ENCODE measurements at regions not wholly inside any gene's neighbourhood (a gene's known extent, or its start where the extent isn't known, plus 50 kb on each side); places are given as distances from the start of the nearest gene placed in this dataset.

- no peaks in the 10 kb centered on the region for H3K27me3 ChIP-seq (ENCODE audit: insufficient read depth, low read length)
- H3K27ac ChIP-seq (ENCODE audit: low read depth, low read length) = no peak overlapping the region
- no peaks in the 10 kb centered on the region for H3K36me3 ChIP-seq (ENCODE audit: control insufficient read depth in 1 of 2, insufficient read depth in 2 of 2, low read length in 2 of 2)
- no peaks in the 10 kb centered on the region for H3K4me1 ChIP-seq (ENCODE audit: control insufficient read depth in 1 of 2, insufficient read depth in 2 of 2, low read length in 2 of 2)
- no peak overlapping the region for H3K4me3 ChIP-seq (replicated peaks in 1 of 2; ENCODE audit: low read depth in 1 of 2, low read length in 2 of 2)
- ChIA-PET CTCF (no interaction called here), RAD21 (ENCODE audit: low non-redundant PET in 1 of 2, low total read pairs in 2 of 2, uncharacterized antibody in 2 of 2, unreplicated experiment in 2 of 2) (no interaction called here), POLR2A (no interaction called here)
- no peak overlapping the region for H3K4me2 ChIP-seq (ENCODE audit: low read length)
- no peak overlapping the region for H2AFZ ChIP-seq (ENCODE audit: low read depth, low read length, poor library complexity, severe bottlenecking)
- H4K20me1 ChIP-seq (ENCODE audit: insufficient read depth) = no peaks in the 10 kb centered on the region
- ATAC-seq (no peak), DNase-seq (ENCODE audit: low read depth, low spot score) (no peak)
- intact Hi-C loops (cut with micrococcal nuclease) = no loop called here
- H3K9ac ChIP-seq (ENCODE audit: low read length) = no peak overlapping the region
- no peaks in the 10 kb centered on the region for H3K79me2 ChIP-seq (ENCODE audit: insufficient read depth, low read length)
- no TSS peak for BruUV-seq (replicated peaks)
- peaks cover 3 to 8% of the 10 kb centered on the region in 2 experiments; a peak in 2 of 4 replicates for H3K9me3 ChIP-seq (ENCODE audit: control insufficient read depth in 1 of 2, insufficient read depth in 1 of 2, low read depth in 1 of 2, low read length in 2 of 2)
- no peaks in the 10 kb centered on the region for H3K9me2 ChIP-seq (ENCODE audit: insufficient read depth)
- TF ChIP-seq ELF1 (IDR thresholded peaks at IDR 0.05; ENCODE audit: borderline replicate concordance, low read depth) (no peak), POLR2AphosphoS5 (IDR thresholded peaks at IDR 0.05; ENCODE audit: low read depth, low read length) (no peak), REST (IDR thresholded peaks at IDR 0.05; ENCODE audit: low read depth) (no peak), ZNF274 (IDR thresholded peaks at IDR 0.05; ENCODE audit: low read depth, low read length) (no peak), EZH2phosphoT487 (IDR thresholded peaks at IDR 0.05; ENCODE audit: borderline replicate concordance) (no peak), SRF (IDR thresholded peaks at IDR 0.05; ENCODE audit: low read depth) (no peak)
These were observed 738.7 kb upstream of the ANO3 start for GRCh38 chr11:25593221-25593620.

- RAD21 ChIA-PET (ENCODE audit: low non-redundant PET in 1 of 2, low total read pairs in 2 of 2, uncharacterized antibody in 2 of 2, unreplicated experiment in 2 of 2) = no interaction called here
- intact Hi-C loops (cut with micrococcal nuclease) = no loop called here
These were observed 735.2 kb upstream of the ANO3 start for GRCh38 chr11:25596701-25597100.

More at GRCh38 chr11:25596701-25597100, 735.2 kb upstream of the ANO3 start:
- Histone ChIP-seq H3K4me3 (replicated peaks in 1 of 2; ENCODE audit: low read depth in 1 of 2, low read length in 2 of 2) (no peak overlapping the region), H3K36me3 (ENCODE audit: control insufficient read depth in 1 of 2, insufficient read depth in 2 of 2, low read length in 2 of 2) (no peaks in the 10 kb centered on the region), H3K9me3 (ENCODE audit: control insufficient read depth in 1 of 2, insufficient read depth in 1 of 2, low read depth in 1 of 2, low read length in 2 of 2) (peaks cover 7 to 8% of the 10 kb centered on the region in 2 experiments; a peak in 2 of 4 replicates), H3K9ac (ENCODE audit: low read length) (no peak overlapping the region), H4K20me1 (ENCODE audit: insufficient read depth) (no peaks in the 10 kb centered on the region), H3K27ac (ENCODE audit: low read depth, low read length) (no peak overlapping the region), H3K79me2 (ENCODE audit: insufficient read depth, low read length) (no peaks in the 10 kb centered on the region), H3K4me1 (ENCODE audit: control insufficient read depth in 1 of 2, insufficient read depth in 2 of 2, low read length in 2 of 2) (no peaks in the 10 kb centered on the region), H2AFZ (ENCODE audit: low read depth, low read length, poor library complexity, severe bottlenecking) (no peak overlapping the region), H3K4me2 (ENCODE audit: low read length) (no peak overlapping the region), H3K9me2 (ENCODE audit: insufficient read depth) (no peaks in the 10 kb centered on the region), H3K27me3 (ENCODE audit: insufficient read depth, low read length) (no peaks in the 10 kb centered on the region)
- no peak for ATAC-seq
- no peak for TF ChIP-seq CBX3 (IDR thresholded peaks at IDR 0.05; ENCODE audit: low read depth)
- TF ChIP-seq YY1 (IDR thresholded peaks at IDR 0.05; ENCODE audit: extremely low read depth, insufficient replicate concordance, low read depth, low read length) = no peak
- no peak for TF ChIP-seq ATF3 (IDR thresholded peaks at IDR 0.05)
- no peak for TF ChIP-seq JUND (IDR thresholded peaks at IDR 0.05)
- TF ChIP-seq FOSL1 (IDR thresholded peaks at IDR 0.05; ENCODE audit: low read depth) = no peak
- TF ChIP-seq POLR2A (IDR thresholded peaks at IDR 0.05; ENCODE audit: borderline replicate concordance, extremely low read depth, insufficient read depth, insufficient read length) = no peak
- no peak for TF ChIP-seq SIN3A (IDR thresholded peaks at IDR 0.05; ENCODE audit: low read depth)
- BruUV-seq (replicated peaks) = no TSS peak
- DNase-seq (ENCODE audit: low read depth, low spot score) = no peak
- ChIA-PET POLR2A (no interaction called here), CTCF (no interaction called here)

All from HCT116 (cell line).